K562 (cell line): ENCODE measurements at regions not wholly inside any gene's neighbourhood (a gene's known extent, or its start where the extent isn't known, plus 50 kb on each side); places are given as distances from the start of the nearest gene placed in this dataset.

Source experiments
- ATAC-seq: fragments of 200-7000 bp; cut with Tn5 transposase; 3 replicates; pipeline ENCODE4 v1.9.1; 2020; ENCODE audit warnings: moderate library complexity
- BruUV-seq: library from RNA; stranded (reverse); fragments of 400-500 nt; replicated peaks from 2 replicates; lab custom pipeline; 2021; lab: Mats Ljungman, UMichigan
- CTCF ChIA-PET: fragments of 300-600 bp; formaldehyde crosslinking; extraction: SDS; loops from one replicate; lab custom pipeline; 2021; ENCODE audit warnings: low intra/inter-chr PET ratio; lab: Yijun Ruan, JAX
- POLR2A ChIA-PET: fragments of 300-600, 350-650 bp; sonication (Branson Sonifier 250); formaldehyde crosslinking; extraction: SDS; loops from one replicate; lab custom pipeline; 2021; ENCODE audit warnings: antibody characterized with exemption, inconsistent platforms; lab: Yijun Ruan, JAX
- DNase-seq, 4 experiments: peaks; one replicate each; pipeline versions ENCODE4 v3.0.0 to v3.0.0-alpha.2; 2011 to 2018; ENCODE audit warnings: low spot score in 3 of 4, mixed read lengths in 3 of 4; ENCODE audit errors: extremely low read depth in 1 of 4
- FAIRE-seq: peaks from 2 replicates; lab custom pipeline; 2011; peaks lifted over from hg19 to GRCh38; lab: Jason Lieb, UNC
- H2AFZ ChIP-seq: 2 replicates; pipeline ENCODE4 v1.6.0; 2011; ENCODE audit warnings: low read depth, low read length, control low read depth, inconsistent platforms
- H3K27ac ChIP-seq: fragments of 200-600 bp; 3 replicates; pipeline ENCODE4 v1.8.0; 2011; ENCODE audit warnings: low read depth, mild to moderate bottlenecking, control low read depth, inconsistent platforms, low read length, moderate library complexity, mixed read lengths; ENCODE audit errors: extremely low read depth
- H3K27me3 ChIP-seq, 2 experiments: fragments of 300-600 bp in 1 of 2; 2 replicates in 1 of 2; 3 replicates in 1 of 2; pipeline versions ENCODE4 v1.6.0 to v1.8.0; 2011; ENCODE audit warnings: inconsistent platforms in 2 of 2, low read length in 2 of 2, mild to moderate bottlenecking in 1 of 2, mixed read lengths in 1 of 2, moderate library complexity in 1 of 2; ENCODE audit not compliant: control insufficient read depth in 2 of 2, insufficient read depth in 2 of 2
- H3K36me3 ChIP-seq: fragments of 300-600 bp; 3 replicates; pipeline ENCODE4 v1.8.0; 2011; ENCODE audit warnings: mild to moderate bottlenecking, low read length, inconsistent platforms; ENCODE audit not compliant: control insufficient read depth, insufficient read depth
- H3K4me1 ChIP-seq, 2 experiments: fragments of 200-600 bp in 1 of 2; replicated peaks in 1 of 2; 2 replicates in 1 of 2; 3 replicates in 1 of 2; pipeline versions ENCODE4 v1.5.1 to v1.8.0; 2011; ENCODE audit warnings: inconsistent platforms in 2 of 2, low read length in 2 of 2, mild to moderate bottlenecking in 1 of 2, mixed read lengths in 1 of 2, moderate library complexity in 1 of 2; ENCODE audit not compliant: control insufficient read depth in 2 of 2, insufficient read depth in 2 of 2
- H3K4me2 ChIP-seq: 2 replicates; pipeline ENCODE4 v1.6.1; 2011; ENCODE audit warnings: low read length, control low read depth, inconsistent platforms, mixed read lengths; ENCODE audit not compliant: insufficient read depth
- H3K4me3 ChIP-seq: fragments of 200-600 bp; sonication (generic), shearing (Covaris generic); 2 replicates; pipeline ENCODE4 v1.5.1; 2016; ENCODE audit warnings: control low read depth, inconsistent platforms
- H3K79me2 ChIP-seq: fragments of 200-600 bp; 3 replicates; pipeline ENCODE4 v1.8.0; 2011; ENCODE audit warnings: low read length, inconsistent platforms; ENCODE audit not compliant: control insufficient read depth, insufficient read depth
- H3K9ac ChIP-seq, 2 experiments: 2 replicates each; pipeline versions ENCODE4 v1.6.0 to v1.6.1; 2011; ENCODE audit warnings: low read depth in 2 of 2, low read length in 2 of 2, control low read depth in 1 of 2, inconsistent platforms in 1 of 2, mild to moderate bottlenecking in 1 of 2, mixed read lengths in 1 of 2; ENCODE audit not compliant: insufficient read depth in 1 of 2
- H3K9me1 ChIP-seq: one replicate; pipeline ENCODE4 v1.6.0; 2011; ENCODE audit warnings: inconsistent platforms, mild to moderate bottlenecking, low read length, moderate library complexity; ENCODE audit not compliant: control insufficient read depth, insufficient read depth
- H3K9me3 ChIP-seq: replicated peaks from 2 replicates; pipeline ENCODE4 v1.5.1; 2011; ENCODE audit warnings: low read depth, low read length, inconsistent platforms; ENCODE audit not compliant: control insufficient read depth, insufficient read depth
- H4K20me1 ChIP-seq: replicated peaks from 2 replicates; pipeline ENCODE4 v1.6.1; 2011; ENCODE audit warnings: low read length, inconsistent platforms, mixed read lengths; ENCODE audit not compliant: control insufficient read depth, insufficient read depth
- BACH1 ChIP-seq: fragments of 200-800 bp; sonication (Bioruptor generic); IDR thresholded peaks from 2 replicates; pipeline ENCODE4 v1.6.1; 2016; ENCODE audit warnings: missing genetic modification characterization, missing compliant biosample characterization
- CHD1 ChIP-seq: fragments of 200-600 bp; sonication (generic); IDR thresholded peaks from one replicate; pipeline ENCODE4 v1.6.1; 2012; ENCODE audit warnings: mild to moderate bottlenecking, moderate library complexity, low read length, inconsistent platforms
- CHD2 ChIP-seq: IDR thresholded peaks from 2 replicates; pipeline ENCODE4 v1.6.1; 2011; ENCODE audit warnings: low read depth, low read length
- EHMT2 ChIP-seq: fragments of 450-650 bp; IDR thresholded peaks from 2 replicates; pipeline ENCODE4 v1.6.1; 2018; ENCODE audit warnings: antibody characterized with exemption
- HBP1 ChIP-seq: fragments of 450-650 bp; formaldehyde crosslinking; IDR thresholded peaks from 2 replicates; pipeline ENCODE4 v1.4.0; 2022; ENCODE audit warnings: missing genetic modification characterization
- IRF1 ChIP-seq: sonication (generic); formaldehyde crosslinking; IDR thresholded peaks from 2 replicates; pipeline ENCODE4 v1.8.0; 2022; ENCODE audit warnings: missing genetic modification reagents, mild to moderate bottlenecking, borderline replicate concordance
- JUN ChIP-seq, 2 experiments: sonication (generic) in 1 of 2; formaldehyde crosslinking in 1 of 2; IDR thresholded peaks; 2 replicates each; pipeline versions ENCODE4 v1.6.1 to v1.8.0; 2012 to 2022; ENCODE audit warnings: borderline replicate concordance in 2 of 2, mild to moderate bottlenecking in 2 of 2, improper control_type of control experiment in 1 of 2, low read depth in 1 of 2, low read length in 1 of 2, missing genetic modification reagents in 1 of 2
- JUNB ChIP-seq: fragments of 450-650 bp; formaldehyde crosslinking; conservative IDR thresholded peaks from 2 replicates; pipeline ENCODE4 v1.4.0; 2020; ENCODE audit warnings: mild to moderate bottlenecking
- KLF16 ChIP-seq: IDR thresholded peaks from 2 replicates; pipeline ENCODE4 v1.6.1; 2016; ENCODE audit warnings: antibody characterized with exemption
- MAX ChIP-seq: sonication (generic); formaldehyde crosslinking; IDR thresholded peaks from 2 replicates; pipeline ENCODE4 v1.9.0; 2022; ENCODE audit warnings: mild to moderate bottlenecking, missing genetic modification reagents
- MIER1 ChIP-seq: fragments of 450-650 bp; IDR thresholded peaks from 2 replicates; pipeline ENCODE4 v1.6.1; 2016; ENCODE audit warnings: antibody characterized with exemption, mild to moderate bottlenecking, low read depth
- PRMT5 ChIP-seq: sonication (generic); formaldehyde crosslinking; IDR thresholded peaks from 2 replicates; pipeline ENCODE4 v1.5.0; 2020; ENCODE audit warnings: missing genetic modification reagents
- PTRF ChIP-seq: fragments of 450-650 bp; IDR thresholded peaks from 2 replicates; pipeline ENCODE4 v1.6.1; 2016; ENCODE audit warnings: mild to moderate bottlenecking, missing genetic modification characterization, missing compliant biosample characterization
- RAD51 ChIP-seq: fragments of 450-650 bp; IDR thresholded peaks from 2 replicates; pipeline ENCODE4 v1.7.1; 2016; ENCODE audit warnings: low read depth, mild to moderate bottlenecking, borderline replicate concordance
- SIRT6 ChIP-seq: IDR thresholded peaks from one replicate; pipeline ENCODE4 v1.6.1; 2012; ENCODE audit warnings: low read depth, mild to moderate bottlenecking, control low read depth, inconsistent platforms, low read length, moderate library complexity
- TCF15 ChIP-seq: fragments of 250-450 bp; sonication (Bioruptor Pico); IDR thresholded peaks from 2 replicates; pipeline ENCODE4 v1.8.0; 2022; ENCODE audit warnings: moderate library complexity, mild to moderate bottlenecking, inconsistent platforms
- ZFP36 ChIP-seq: fragments of 150-350 bp; IDR thresholded peaks from 2 replicates; pipeline ENCODE4 v1.6.1; 2018; ENCODE audit warnings: low read length, low read depth; ENCODE audit not compliant: partially characterized antibody
- ZNF217 ChIP-seq: sonication (generic); formaldehyde crosslinking; IDR thresholded peaks from 2 replicates; pipeline ENCODE4 v1.8.0; 2022; ENCODE audit warnings: mild to moderate bottlenecking, missing genetic modification reagents
- ZNF384 ChIP-seq: IDR thresholded peaks from 2 replicates; pipeline ENCODE4 v1.6.1; 2012; ENCODE audit warnings: low read depth, low read length, improper control_type of control experiment
- ZNF764 ChIP-seq: fragments of 250-450 bp; sonication (Bioruptor Pico); IDR thresholded peaks from 2 replicates; pipeline ENCODE4 v1.4.0; 2020; ENCODE audit warnings: low read depth, mild to moderate bottlenecking, moderate library complexity
- WGBS: fragments of 100-300 bp; shearing (Covaris generic); methylation state at CpG from one replicate; pipeline ENCODE4 v1.1.6; 2016; ENCODE audit warnings: low coverage, mixed read lengths; ENCODE audit not compliant: insufficient coverage; ENCODE audit errors: missing lambda C conversion rate; 5-methylcytosine and 5-hydroxymethylcytosine counted together
- in situ Hi-C: fragments of 300-500 bp; cut with MboI; formaldehyde crosslinking; loops from 4 replicates; pipeline ENCODE4 v1.15.0; 2018; ENCODE audit warnings: inconsistent platforms, mixed read lengths
- intact Hi-C: fragments of 100-400 bp; cut with micrococcal nuclease; formaldehyde crosslinking; loops from 2 replicates; pipeline ENCODE4 v1.14.2; 2022

GRCh38 chr5:109250533-109251329 is 159.0 kb downstream of the PJA2 start (continued):
- TF ChIP-seq HBP1 (CRISPR knock-in tag): no peak
- no peak for TF ChIP-seq CHD2
- TF ChIP-seq IRF1: no peak
- TF ChIP-seq BACH1 (tag): no peak
- TF ChIP-seq SIRT6: no peak

- no peaks in the 10 kb centered on the region for H3K9me1 ChIP-seq
- H3K9ac ChIP-seq: no peak overlapping the region
- H2AFZ ChIP-seq: no peak overlapping the region
- no peak overlapping the region for H3K4me3 ChIP-seq
- no peaks in the 10 kb centered on the region for H3K79me2 ChIP-seq
- in situ Hi-C loops (no loop called here), intact Hi-C loops (no loop called here)
- no peaks in the 10 kb centered on the region for H3K36me3 ChIP-seq
- H3K9me3 ChIP-seq: peaks cover 2% of the 10 kb centered on the region; the same call in 1 of the 2 replicates
- POLR2A ChIA-PET: no interaction called here
- DNase-seq: no peak
- peaks cover 10 to 27% of the 10 kb centered on the region in 2 experiments; a peak in 3 of 5 replicates for H3K27me3 ChIP-seq
- CTCF ChIA-PET: no interaction called here
- ATAC-seq: no peak
- no peaks in the 10 kb centered on the region; a peak in 1 of 5 replicates for H3K4me1 ChIP-seq
- H3K27ac ChIP-seq: no peak overlapping the region
- FAIRE-seq: no peak
- no peaks in the 10 kb centered on the region for H4K20me1 ChIP-seq
- WGBS: 11% methylated on average over 4 of the region's 4 CpGs
- no TSS peak for BruUV-seq
- no peak overlapping the region for H3K4me2 ChIP-seq
- TF ChIP-seq ZNF217 (no peak), MAX (CRISPR knock-in tag) (no peak), ZNF764 (CRISPR knock-in tag) (no peak), JUN (IDR thresholded peaks at IDR 0.05; ENCODE audit: borderline replicate concordance, low read depth, low read length) (no peak), JUN (CRISPR knock-in tag; IDR thresholded peaks at IDR 0.05; ENCODE audit: borderline replicate concordance) (no peak), EHMT2 (no peak), JUNB (CRISPR knock-in tag) (no peak), ZFP36 (no peak), KLF16 (no peak), CHD1 (no peak), PRMT5 (CRISPR knock-in tag) (no peak), RAD51 (no peak), TCF15 (CRISPR knock-in tag) (no peak), MIER1 (no peak), PTRF (tag) (no peak), ZNF384 (no peak)
These were observed 159.7 kb downstream of the PJA2 start for GRCh38 chr5:109250080-109250479.
